GM21529 (cell line): ENCODE measurements at regions not wholly inside any gene's neighbourhood (a gene's known extent, or its start where the extent isn't known, plus 50 kb on each side); places are given as distances from the start of the nearest gene placed in this dataset.
"Not testable (repeated sequence)": the region's sequence is repeated elsewhere in the genome, so short reads cannot be mapped to it uniquely, and the experiment has no call there.

Experiments
- ATAC-seq: cut with Tn5 transposase; IDR thresholded peaks from one replicate; pipeline ENCODE4 v1.9.1; 2021; ENCODE audit not compliant: unreplicated experiment

DNA sequence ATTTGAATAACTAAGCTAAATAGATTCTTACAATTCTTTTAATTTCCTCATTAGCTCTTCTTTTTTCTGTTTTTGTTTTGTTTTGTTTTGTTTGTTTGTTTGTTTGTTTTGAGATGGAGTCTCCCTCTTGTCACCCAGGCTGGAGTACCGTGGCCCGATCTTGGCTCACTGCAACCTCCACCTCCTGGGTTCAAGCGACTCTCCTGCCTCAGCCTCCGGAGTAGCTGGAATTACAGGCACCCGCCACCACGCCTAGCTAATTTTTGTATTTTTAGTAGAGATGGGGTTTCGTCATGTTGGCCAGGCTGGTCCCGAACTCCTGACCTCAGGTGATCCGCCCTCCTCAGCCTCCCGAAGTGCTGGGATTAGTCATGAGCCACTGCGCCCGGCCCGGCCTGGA is 70.7 kb upstream of the ZNF658 start:
- ATAC-seq: not testable (repeated sequence)

DNA sequence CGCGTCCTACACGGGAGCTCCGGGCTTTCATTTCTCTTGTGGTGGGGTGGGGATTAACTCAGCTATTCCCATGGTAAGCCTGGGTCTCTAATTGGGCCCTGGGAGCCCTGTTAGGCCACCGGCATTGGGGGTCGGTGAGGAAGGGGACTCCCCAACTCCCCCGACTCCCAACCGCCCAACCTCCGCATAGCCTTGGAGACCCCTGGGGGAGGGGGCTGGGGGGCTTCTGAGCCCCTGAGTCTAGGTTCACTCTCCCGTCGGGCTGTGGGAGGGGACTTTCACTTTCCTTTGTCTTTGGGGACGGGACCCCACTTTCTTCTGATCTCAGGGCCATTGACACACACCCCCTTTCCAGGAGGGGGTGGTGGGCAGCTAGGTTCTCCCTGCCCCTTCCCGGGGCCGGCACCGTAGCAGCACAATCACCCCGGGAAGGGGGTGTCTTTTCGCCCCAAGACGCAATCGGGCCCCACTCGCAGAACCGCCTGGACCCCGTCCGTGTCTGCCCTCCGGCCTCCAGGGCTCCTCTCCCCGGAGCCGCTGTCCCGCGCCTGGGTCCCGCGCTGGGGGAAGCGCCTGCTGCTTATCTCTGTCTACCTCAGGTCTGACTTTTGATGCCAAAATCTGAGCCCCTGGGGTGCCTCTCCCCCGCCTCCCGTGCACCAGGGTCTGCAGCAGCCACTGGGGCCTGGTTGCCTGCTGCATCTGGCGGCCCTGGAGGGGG is 69.6 kb upstream of the ZNF658 start:
- ATAC-seq: not testable (repeated sequence)

DNA sequence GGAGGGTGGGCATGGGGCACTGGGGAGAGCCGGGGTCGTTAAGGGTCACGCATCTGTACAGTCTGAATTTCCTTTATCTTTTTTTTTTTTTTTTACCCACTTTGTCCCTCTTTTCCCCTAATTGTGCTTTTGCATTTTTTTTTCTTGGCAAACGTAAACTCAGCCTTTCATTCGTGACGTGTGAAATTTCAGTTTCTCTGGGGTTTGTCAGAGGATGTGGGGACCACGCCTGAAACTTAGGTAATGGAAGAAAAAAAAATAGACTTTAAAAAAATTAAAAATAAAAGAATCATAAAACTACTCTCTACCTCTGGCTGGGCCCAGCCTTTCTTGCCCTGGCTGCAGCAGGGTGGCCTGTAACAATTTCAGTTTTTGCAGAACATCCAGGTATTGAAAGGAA is 68.3 kb upstream of the ZNF658 start:
- ATAC-seq: not testable (repeated sequence)

DNA sequence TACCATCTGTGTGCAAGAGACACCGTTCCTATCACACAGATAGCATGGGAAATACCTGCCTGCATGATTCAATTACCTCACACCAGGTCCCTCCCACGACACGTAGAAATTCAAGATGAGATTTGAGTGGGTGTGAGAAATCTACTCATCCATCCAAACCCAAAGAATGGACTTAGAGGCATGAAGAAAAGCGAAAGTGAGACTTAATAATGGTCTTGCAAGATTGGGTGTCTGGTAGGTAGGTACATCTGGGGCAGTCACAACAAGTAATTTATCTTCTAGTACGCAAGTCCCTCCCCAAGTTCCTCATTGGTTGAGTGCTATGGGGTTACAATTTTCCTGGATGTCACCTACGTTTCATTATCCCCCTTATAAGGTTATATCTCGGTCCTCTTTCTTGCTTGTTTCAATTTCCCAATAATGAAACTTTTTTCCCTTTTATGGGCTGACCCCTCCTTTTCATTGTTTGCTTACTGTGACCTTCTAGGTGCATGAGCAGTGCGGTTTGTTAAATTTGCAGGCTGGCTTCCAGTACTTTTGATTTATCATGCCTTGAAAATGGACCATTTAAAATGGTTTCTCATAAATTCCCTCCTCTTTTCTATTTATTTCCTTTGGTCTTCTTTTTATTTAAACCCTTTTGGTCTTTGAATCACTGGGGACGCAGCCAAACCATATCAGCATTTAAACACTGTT is 63.1 kb upstream of the ZNF658 start:
- ATAC-seq: not testable (repeated sequence)
